ENCODE measurements at regions not wholly inside any gene's neighbourhood (a gene's known extent, or its start where the extent isn't known, plus 50 kb on each side); places are given as distances from the start of the nearest gene placed in this dataset.

GRCh38 chr13:109657395-109657794 lies 129.0 kb downstream of the IRS2 start:
- Histone ChIP-seq H3K4me2 (ENCODE audit: control insufficient read depth, extremely low read depth, insufficient read depth, low read depth, low read length) (no peak overlapping the region), H3K27me3 (ENCODE audit: control insufficient read depth, extremely low read depth, insufficient read depth, low read length) (no peaks in the 10 kb centered on the region), H3K4me1 (ENCODE audit: control insufficient read depth, extremely low read depth, insufficient read depth, low read length) (no peaks in the 10 kb centered on the region), H3K79me2 (ENCODE audit: control insufficient read depth, insufficient read depth, low read length) (no peaks in the 10 kb centered on the region), H3K27ac (ENCODE audit: control insufficient read depth, insufficient read depth, low read length) (no peak overlapping the region), H3K36me3 (ENCODE audit: control insufficient read depth in 2 of 2, extremely low read depth in 1 of 2, insufficient read depth in 2 of 2, low read length in 2 of 2) (no peaks in the 10 kb centered on the region), H3K9me3 (ENCODE audit: control insufficient read depth, low read depth, low read length) (no peaks in the 10 kb centered on the region), H4K20me1 (ENCODE audit: control insufficient read depth, extremely low read depth, insufficient read depth, low read length) (no peaks in the 10 kb centered on the region), H3K4me3 (ENCODE audit: control insufficient read depth in 2 of 3, extremely low read depth in 1 of 3, insufficient read depth in 2 of 3, low read depth in 1 of 3, low read length in 3 of 3) (no peak overlapping the region), H3K9ac (ENCODE audit: control insufficient read depth, extremely low read depth, insufficient read depth, low read length) (no peak overlapping the region), H3K9me1 (ENCODE audit: control insufficient read depth, extremely low read depth, insufficient read depth, low read length) (no peaks in the 10 kb centered on the region), H2AFZ (ENCODE audit: control insufficient read depth, low read length) (no peak overlapping the region)
- TF ChIP-seq CTCF (optimal IDR thresholded peaks at IDR 0.05 in 1 of 3, IDR thresholded peaks at IDR 0.05 in 1 of 3, conservative IDR thresholded peaks at IDR 0.05 in 1 of 3; ENCODE audit: extremely low read depth in 1 of 3, insufficient read depth in 2 of 3, low read length in 3 of 3) (no peak), EZH2 (IDR thresholded peaks at IDR 0.05; ENCODE audit: low read length) (no peak)
- no peak for FAIRE-seq
- DNase-seq (ENCODE audit: low read depth, low spot score), result no peak
- dilution Hi-C loops (cut with MboI; ENCODE audit: extremely low pct_ligation_motif_present, low sequenced_read_pairs), result no loop called here

- Histone ChIP-seq H3K9ac (ENCODE audit: control insufficient read depth, extremely low read depth, insufficient read depth, low read length) (no peak overlapping the region), H3K4me3 (ENCODE audit: control insufficient read depth in 2 of 3, extremely low read depth in 1 of 3, insufficient read depth in 2 of 3, low read depth in 1 of 3, low read length in 3 of 3) (no peak overlapping the region), H3K79me2 (ENCODE audit: control insufficient read depth, insufficient read depth, low read length) (no peaks in the 10 kb centered on the region), H3K27ac (ENCODE audit: control insufficient read depth, insufficient read depth, low read length) (no peak overlapping the region), H2AFZ (ENCODE audit: control insufficient read depth, low read length) (no peak overlapping the region), H3K36me3 (ENCODE audit: control insufficient read depth in 2 of 2, extremely low read depth in 1 of 2, insufficient read depth in 2 of 2, low read length in 2 of 2) (no peaks in the 10 kb centered on the region), H3K9me3 (ENCODE audit: control insufficient read depth, low read depth, low read length) (no peaks in the 10 kb centered on the region), H3K27me3 (ENCODE audit: control insufficient read depth, extremely low read depth, insufficient read depth, low read length) (no peaks in the 10 kb centered on the region), H3K9me1 (ENCODE audit: control insufficient read depth, extremely low read depth, insufficient read depth, low read length) (no peaks in the 10 kb centered on the region), H3K4me1 (ENCODE audit: control insufficient read depth, extremely low read depth, insufficient read depth, low read length) (no peaks in the 10 kb centered on the region), H3K4me2 (ENCODE audit: control insufficient read depth, extremely low read depth, insufficient read depth, low read depth, low read length) (no peak overlapping the region), H4K20me1 (ENCODE audit: control insufficient read depth, extremely low read depth, insufficient read depth, low read length) (no peaks in the 10 kb centered on the region)
- FAIRE-seq (no peak), DNase-seq (ENCODE audit: low read depth, low spot score) (no peak)
- dilution Hi-C loops (cut with MboI; ENCODE audit: extremely low pct_ligation_motif_present, low sequenced_read_pairs), result no loop called here
- no peak for TF ChIP-seq EZH2 (IDR thresholded peaks at IDR 0.05; ENCODE audit: low read length)
- no peak for TF ChIP-seq CTCF (optimal IDR thresholded peaks at IDR 0.05 in 1 of 3, IDR thresholded peaks at IDR 0.05 in 1 of 3, conservative IDR thresholded peaks at IDR 0.05 in 1 of 3; ENCODE audit: extremely low read depth in 1 of 3, insufficient read depth in 2 of 3, low read length in 3 of 3)
Observed at GRCh38 chr13:109656206-109656605, 130.2 kb downstream of the IRS2 start.
